ENCODE measurements at regions not wholly inside any gene's neighbourhood (a gene's known extent, or its start where the extent isn't known, plus 50 kb on each side); places are given as distances from the start of the nearest gene placed in this dataset.

GRCh38 chr5:147160902-147161700, 73.7 kb upstream of the STK32A start:
- DNase-seq (ENCODE audit: low read depth) = no peak
- TF ChIP-seq CTCF (conservative IDR thresholded peaks at IDR 0.05; ENCODE audit: low read depth, low read length) = no peak
- H3K4me3 ChIP-seq (ENCODE audit: low read depth, low read length) = no peak overlapping the region

GRCh38 chr5:147162740-147163139, 72.1 kb upstream of the STK32A start:
- DNase-seq (ENCODE audit: low read depth) = no peak
- TF ChIP-seq CTCF (conservative IDR thresholded peaks at IDR 0.05; ENCODE audit: low read depth, low read length) = no peak
- no peak overlapping the region for H3K4me3 ChIP-seq (ENCODE audit: low read depth, low read length)

GRCh38 chr5:147167529-147167928, 67.3 kb upstream of the STK32A start:
- H3K4me3 ChIP-seq (ENCODE audit: low read depth, low read length) = no peak overlapping the region
- no peak for DNase-seq (ENCODE audit: low read depth)
- no peak for TF ChIP-seq CTCF (conservative IDR thresholded peaks at IDR 0.05; ENCODE audit: low read depth, low read length)

GRCh38 chr5:147168578-147169327, 66.1 kb upstream of the STK32A start:
- DNase-seq (ENCODE audit: low read depth) = peak; percentile 56
- H3K4me3 ChIP-seq (ENCODE audit: low read depth, low read length) = no peak overlapping the region
- no peak for TF ChIP-seq CTCF (conservative IDR thresholded peaks at IDR 0.05; ENCODE audit: low read depth, low read length)

GRCh38 chr5:147169399-147169798, 65.4 kb upstream of the STK32A start:
- no peak for TF ChIP-seq CTCF (conservative IDR thresholded peaks at IDR 0.05; ENCODE audit: low read depth, low read length)
- H3K4me3 ChIP-seq (ENCODE audit: low read depth, low read length) = no peak overlapping the region
- peak; percentile 86 for DNase-seq (ENCODE audit: low read depth)

GRCh38 chr5:147169901-147170300, 64.9 kb upstream of the STK32A start:
- TF ChIP-seq CTCF (conservative IDR thresholded peaks at IDR 0.05; ENCODE audit: low read depth, low read length) = no peak
- no peak overlapping the region for H3K4me3 ChIP-seq (ENCODE audit: low read depth, low read length)
- no peak for DNase-seq (ENCODE audit: low read depth)

All from epithelial cell of proximal tubule (primary cell).